Neural crest cell (in vitro differentiated cells): ENCODE measurements at regions not wholly inside any gene's neighbourhood (a gene's known extent, or its start where the extent isn't known, plus 50 kb on each side); places are given as distances from the start of the nearest gene placed in this dataset.

Source experiments
- DNase-seq: peaks from one replicate; pipeline ENCODE4 v3.0.0; 2021; ENCODE audit warnings: low read depth, mixed read lengths, low spot score
- H3K27ac Mint-ChIP-seq: one replicate; pipeline ENCODE4 v1.8.0; 2021; ENCODE audit warnings: mild to moderate bottlenecking, mixed read lengths; ENCODE audit not compliant: unreplicated experiment
- H3K27me3 Mint-ChIP-seq: 2 replicates; pipeline ENCODE4 v1.8.0; 2021; ENCODE audit warnings: low read depth, mild to moderate bottlenecking, mixed read lengths
- H3K36me3 Mint-ChIP-seq: 2 replicates; pipeline ENCODE4 v1.8.0; 2021; ENCODE audit warnings: low read depth, mild to moderate bottlenecking, mixed read lengths
- H3K4me1 Mint-ChIP-seq: 2 replicates; pipeline ENCODE4 v1.8.0; 2021; ENCODE audit warnings: mixed read lengths
- H3K4me3 Mint-ChIP-seq: one replicate; pipeline ENCODE4 v1.8.0; 2021; ENCODE audit warnings: mild to moderate bottlenecking, mixed read lengths
- H3K9me3 Mint-ChIP-seq: 2 replicates; pipeline ENCODE4 v1.8.0; 2021; ENCODE audit warnings: mixed read lengths
- TF ChIP-seq, protein P1 (sequence below): fragments of 200-600 bp; sonication (generic); conservative IDR thresholded peaks from 2 replicates; pipeline ENCODE4 v1.5.0; 2021; ENCODE audit warnings: antibody characterized with exemption, mild to moderate bottlenecking

DNA sequence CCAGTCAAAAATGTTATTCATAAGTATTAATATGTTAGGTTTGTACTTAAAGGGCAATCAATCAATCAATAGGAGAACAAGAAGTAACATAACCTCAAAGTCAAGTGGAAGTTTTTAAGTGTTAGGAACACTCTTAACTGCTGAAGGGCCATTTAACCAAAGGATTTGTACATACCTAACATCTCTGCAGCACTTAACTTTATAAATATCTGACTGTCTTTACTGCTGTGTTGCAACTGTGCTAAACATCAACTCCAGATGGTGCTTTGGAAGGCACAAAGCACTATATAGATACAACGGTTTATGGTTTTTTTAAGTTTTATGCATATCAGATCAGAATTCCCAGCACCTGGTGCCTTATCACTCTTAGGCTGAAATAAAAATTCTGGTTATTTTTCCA, 604.9 kb upstream of the PTGER4 start:
- DNase-seq = no peak
- Mint-ChIP-seq H3K27me3 (no peaks in the 10 kb centered on the region), H3K4me3 (no peak overlapping the region), H3K27ac (no peak overlapping the region), H3K36me3 (no peaks in the 10 kb centered on the region), H3K4me1 (no peaks in the 10 kb centered on the region), H3K9me3 (no peaks in the 10 kb centered on the region)
- TF ChIP-seq, protein P1, sequence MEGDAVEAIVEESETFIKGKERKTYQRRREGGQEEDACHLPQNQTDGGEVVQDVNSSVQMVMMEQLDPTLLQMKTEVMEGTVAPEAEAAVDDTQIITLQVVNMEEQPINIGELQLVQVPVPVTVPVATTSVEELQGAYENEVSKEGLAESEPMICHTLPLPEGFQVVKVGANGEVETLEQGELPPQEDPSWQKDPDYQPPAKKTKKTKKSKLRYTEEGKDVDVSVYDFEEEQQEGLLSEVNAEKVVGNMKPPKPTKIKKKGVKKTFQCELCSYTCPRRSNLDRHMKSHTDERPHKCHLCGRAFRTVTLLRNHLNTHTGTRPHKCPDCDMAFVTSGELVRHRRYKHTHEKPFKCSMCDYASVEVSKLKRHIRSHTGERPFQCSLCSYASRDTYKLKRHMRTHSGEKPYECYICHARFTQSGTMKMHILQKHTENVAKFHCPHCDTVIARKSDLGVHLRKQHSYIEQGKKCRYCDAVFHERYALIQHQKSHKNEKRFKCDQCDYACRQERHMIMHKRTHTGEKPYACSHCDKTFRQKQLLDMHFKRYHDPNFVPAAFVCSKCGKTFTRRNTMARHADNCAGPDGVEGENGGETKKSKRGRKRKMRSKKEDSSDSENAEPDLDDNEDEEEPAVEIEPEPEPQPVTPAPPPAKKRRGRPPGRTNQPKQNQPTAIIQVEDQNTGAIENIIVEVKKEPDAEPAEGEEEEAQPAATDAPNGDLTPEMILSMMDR = no peak

DNA sequence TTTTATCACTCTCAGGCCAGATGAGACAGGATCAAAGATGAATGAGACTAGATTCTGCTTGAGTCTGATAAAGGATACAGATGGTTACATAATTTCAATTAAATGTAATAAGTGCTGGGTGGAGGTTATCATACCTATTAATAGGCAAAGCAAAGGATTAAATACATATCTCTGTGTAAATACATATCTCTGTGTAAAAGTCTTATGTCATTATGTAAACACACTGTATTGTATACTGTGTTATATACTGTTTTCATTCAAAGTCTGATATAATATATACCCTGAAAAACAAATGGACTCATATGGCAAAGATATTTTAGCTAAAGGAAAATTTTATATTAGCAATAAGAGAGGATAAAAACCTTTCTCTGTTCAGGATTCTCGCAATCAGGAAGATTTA, 605.8 kb upstream of the PTGER4 start:
- no peaks in the 10 kb centered on the region for H3K4me1 Mint-ChIP-seq
- H3K9me3 Mint-ChIP-seq = no peaks in the 10 kb centered on the region
- H3K27me3 Mint-ChIP-seq = no peaks in the 10 kb centered on the region

DNA sequence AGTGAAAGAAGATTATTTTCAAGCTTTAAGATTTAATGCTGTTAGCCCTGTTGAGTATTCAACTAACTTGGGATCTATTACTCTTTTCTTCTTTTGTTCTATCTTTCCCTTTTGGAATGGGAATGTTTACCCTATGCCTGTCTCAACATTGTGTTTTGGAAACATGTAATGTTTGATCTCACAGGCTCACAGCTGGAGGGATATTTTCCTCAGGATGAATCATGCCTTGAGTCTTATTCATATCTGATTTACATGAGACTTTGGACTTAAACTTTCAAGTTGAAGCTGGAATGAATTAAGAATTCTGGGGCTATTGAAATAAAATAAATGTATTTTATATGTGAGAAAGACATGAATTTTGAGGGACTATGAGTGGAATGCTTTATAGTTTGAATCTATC, 607.8 kb upstream of the PTGER4 start:
- no peaks in the 10 kb centered on the region for H3K9me3 Mint-ChIP-seq
- TF ChIP-seq, protein P1 = no peak

More for the DNA sequence above, 605.8 kb upstream of the PTGER4 start:
- TF ChIP-seq, protein P1 = no peak
- Mint-ChIP-seq H3K27ac (no peak overlapping the region), H3K36me3 (no peaks in the 10 kb centered on the region), H3K4me3 (no peak overlapping the region)
- DNase-seq = no peak

DNA sequence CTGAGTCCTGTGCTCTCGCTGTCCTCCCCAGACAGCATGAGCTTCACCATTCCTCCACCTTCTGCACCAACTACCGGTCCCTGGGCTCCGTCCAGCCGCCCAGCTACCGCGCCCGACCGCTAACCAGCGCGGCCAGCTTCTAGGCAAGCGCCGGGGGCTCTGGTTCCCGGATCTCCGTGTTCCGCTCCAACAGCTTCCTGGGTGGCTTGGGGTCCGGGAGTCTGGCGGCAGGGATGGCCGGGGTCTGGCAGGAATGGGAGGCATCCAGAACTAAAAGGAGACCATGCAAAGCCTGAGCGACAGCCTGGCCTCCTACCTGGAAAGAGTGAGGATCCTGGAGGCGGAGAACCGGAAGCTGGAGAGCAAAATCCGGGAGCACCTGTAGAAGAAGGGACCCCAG, 613.1 kb upstream of the PTGER4 start:
- H3K4me1 Mint-ChIP-seq = no peaks in the 10 kb centered on the region
- H3K27ac Mint-ChIP-seq = no peak overlapping the region
- no peaks in the 10 kb centered on the region for H3K36me3 Mint-ChIP-seq
- H3K27me3 Mint-ChIP-seq = no peaks in the 10 kb centered on the region
- H3K4me3 Mint-ChIP-seq = no peak overlapping the region
- TF ChIP-seq, protein P1 = no peak
- DNase-seq = no peak
- H3K9me3 Mint-ChIP-seq = no peaks in the 10 kb centered on the region

More for the DNA sequence above, 607.8 kb upstream of the PTGER4 start:
- Mint-ChIP-seq H3K36me3 (no peaks in the 10 kb centered on the region), H3K4me3 (no peak overlapping the region), H3K27ac (no peak overlapping the region), H3K4me1 (no peaks in the 10 kb centered on the region), H3K27me3 (no peaks in the 10 kb centered on the region)
- no peak for DNase-seq

DNA sequence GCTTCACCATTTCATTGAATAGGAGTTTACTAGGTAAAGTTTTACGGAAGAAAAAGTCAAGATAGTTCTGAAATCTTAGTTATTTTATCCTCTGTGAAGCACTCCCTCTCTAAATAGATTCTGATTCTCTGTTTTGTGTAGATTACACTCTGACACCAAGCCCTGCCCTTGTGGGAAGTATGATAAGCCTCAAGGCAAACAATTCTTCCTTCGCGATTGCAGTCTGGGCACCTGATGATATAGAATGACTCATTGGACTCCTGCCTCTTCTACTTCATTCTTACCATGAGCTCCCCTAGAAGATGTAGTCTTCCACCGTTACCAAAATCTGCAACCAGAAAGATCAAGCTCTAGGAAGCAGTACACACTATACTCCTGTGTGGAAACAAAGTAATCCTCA, 626.9 kb upstream of the PTGER4 start:
- DNase-seq = no peak
- H3K27me3 Mint-ChIP-seq = no peaks in the 10 kb centered on the region
- H3K27ac Mint-ChIP-seq = no peak overlapping the region
- H3K4me3 Mint-ChIP-seq = no peak overlapping the region
- no peaks in the 10 kb centered on the region for H3K4me1 Mint-ChIP-seq
- TF ChIP-seq, protein P1 = no peak
- H3K9me3 Mint-ChIP-seq = peaks cover 4% of the 10 kb centered on the region
- no peaks in the 10 kb centered on the region for H3K36me3 Mint-ChIP-seq

DNA sequence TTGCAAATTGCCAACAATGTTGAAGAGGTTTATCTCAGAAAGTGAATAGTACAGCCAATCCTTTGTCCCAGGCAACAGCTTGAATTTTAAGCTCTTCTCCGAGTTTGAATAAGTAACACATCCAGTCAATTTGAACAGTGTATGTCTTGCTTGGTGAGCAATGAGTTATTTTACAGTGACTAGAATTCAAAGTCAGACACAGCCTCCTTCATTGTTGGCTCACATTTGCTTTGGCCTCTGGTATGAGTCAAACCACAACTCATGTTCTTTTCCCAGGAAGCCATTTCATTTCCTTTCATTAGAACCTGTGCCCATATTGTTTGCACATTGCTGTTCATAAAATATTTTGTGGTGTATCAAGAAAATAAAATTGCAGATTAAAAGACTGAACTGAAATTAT, 622.0 kb upstream of the DAB2 start:
- H3K4me1 Mint-ChIP-seq = no peaks in the 10 kb centered on the region
- H3K27me3 Mint-ChIP-seq = peaks cover 3% of the 10 kb centered on the region
- no peaks in the 10 kb centered on the region for H3K36me3 Mint-ChIP-seq
- no peak for DNase-seq
- no peaks in the 10 kb centered on the region for H3K9me3 Mint-ChIP-seq
- no peak overlapping the region for H3K4me3 Mint-ChIP-seq
- no peak overlapping the region for H3K27ac Mint-ChIP-seq
- TF ChIP-seq, protein P1 = no peak
